Activated naive CD8-positive, alpha-beta T cell treated with anti-CD3 and anti-CD28 coated beads, Interleukin-2, amount 10 ng/mL, durations not matched to agents 7 days and 5 days (primary cell): ENCODE measurements at regions not wholly inside any gene's neighbourhood (a gene's known extent, or its start where the extent isn't known, plus 50 kb on each side); places are given as distances from the start of the nearest gene placed in this dataset.

ENCODE experiments used
- ATAC-seq: fragments of 150-1000 bp; cut with Tn5 transposase; one replicate; pipeline ENCODE4 v1.10.0; 2021; ENCODE audit warnings: low read depth, moderate library complexity
- POLR2A ChIA-PET: fragments of 350-600 bp; sonication (Branson Sonifier 250); formaldehyde crosslinking; loops from one replicate; lab custom pipeline; 2021; ENCODE audit warnings: antibody characterized with exemption; lab: Charles Lee
- DNase-seq: peaks from one replicate; pipeline ENCODE4 v3.0.0; 2021
- H3K27ac Mint-ChIP-seq: one replicate; pipeline ENCODE4 v1.8.0; 2022; ENCODE audit warnings: mild to moderate bottlenecking, mixed read lengths
- H3K27me3 Mint-ChIP-seq: one replicate; pipeline ENCODE4 v1.8.0; 2022; ENCODE audit warnings: mild to moderate bottlenecking, moderate library complexity, mixed read lengths
- H3K36me3 Mint-ChIP-seq: one replicate; pipeline ENCODE4 v1.8.0; 2021; ENCODE audit warnings: mild to moderate bottlenecking, mixed read lengths
- H3K4me1 Mint-ChIP-seq: one replicate; pipeline ENCODE4 v1.8.0; 2021; ENCODE audit warnings: mixed read lengths
- H3K4me3 Mint-ChIP-seq: one replicate; pipeline ENCODE4 v1.8.0; 2022; ENCODE audit warnings: mild to moderate bottlenecking, moderate library complexity, mixed read lengths
- H3K9me3 Mint-ChIP-seq: one replicate; pipeline ENCODE4 v1.8.0; 2021; ENCODE audit warnings: mixed read lengths

GRCh38 chr13:72536714-72537394 lies 190.6 kb downstream of the MZT1 start:
- H3K27ac Mint-ChIP-seq, result no peak overlapping the region
- H3K36me3 Mint-ChIP-seq, result no peaks in the 10 kb centered on the region
- H3K4me3 Mint-ChIP-seq, result no peak overlapping the region
- ATAC-seq, result no peak
- POLR2A ChIA-PET, result no interaction called here
- no peak for DNase-seq
- H3K27me3 Mint-ChIP-seq, result no peaks in the 10 kb centered on the region
- no peaks in the 10 kb centered on the region for H3K9me3 Mint-ChIP-seq
- no peaks in the 10 kb centered on the region for H3K4me1 Mint-ChIP-seq

DNA sequence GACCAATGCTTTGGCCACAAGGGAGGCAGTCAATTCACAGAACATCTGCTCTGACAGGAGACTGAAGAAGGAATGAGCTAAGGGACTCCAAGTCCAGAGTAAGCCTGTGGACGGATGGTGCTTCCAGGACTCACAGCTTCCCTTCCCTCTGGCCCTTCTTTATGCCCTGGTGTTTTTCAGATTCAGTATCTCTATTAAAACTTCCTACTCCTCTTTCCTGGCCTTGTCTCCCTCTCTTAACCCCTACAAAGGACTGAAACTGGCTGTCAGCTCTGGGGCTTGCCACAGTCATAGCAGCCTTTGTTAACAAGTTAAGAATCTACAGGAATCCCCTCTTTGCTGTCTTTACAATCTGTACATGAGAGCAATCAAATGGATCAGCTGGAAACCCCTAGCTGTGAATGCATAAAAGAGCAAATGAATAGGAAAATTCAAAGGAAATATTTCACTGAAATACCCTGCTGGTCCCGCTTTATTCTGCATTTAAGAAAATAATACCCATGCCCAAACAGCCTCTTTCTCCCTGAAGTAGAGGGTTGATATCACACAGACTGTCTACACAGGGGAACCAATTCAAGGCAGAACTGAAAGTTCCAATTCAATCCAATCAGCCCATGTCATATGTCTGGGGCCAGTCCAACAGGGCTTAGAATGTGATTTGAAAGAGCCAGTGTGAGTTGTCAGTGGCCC lies 192.3 kb downstream of the MZT1 start:
- DNase-seq (no peak), ATAC-seq (no peak)
- Mint-ChIP-seq H3K4me3 (no peak overlapping the region), H3K9me3 (no peaks in the 10 kb centered on the region), H3K27ac (no peak overlapping the region), H3K36me3 (no peaks in the 10 kb centered on the region), H3K4me1 (no peaks in the 10 kb centered on the region), H3K27me3 (no peaks in the 10 kb centered on the region)
- POLR2A ChIA-PET, result no interaction called here

DNA sequence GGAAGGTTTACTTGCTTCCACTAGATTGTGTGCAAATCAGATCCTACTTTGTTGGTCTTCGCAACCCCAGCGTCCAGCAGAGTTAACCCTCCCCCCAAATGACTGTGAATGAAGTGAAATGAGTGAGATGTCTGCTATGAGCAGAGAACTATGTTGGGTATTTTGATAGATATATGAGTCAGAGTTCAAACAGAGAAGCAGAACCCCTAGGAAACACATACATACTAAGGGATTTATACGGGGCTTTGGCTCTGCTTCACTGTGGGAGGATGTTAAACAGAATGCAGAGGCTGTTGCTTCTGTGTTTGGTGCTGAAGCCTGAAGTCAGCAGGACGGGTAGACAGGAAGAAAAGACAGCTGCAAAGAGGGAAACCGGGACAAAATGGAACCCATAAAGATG lies 197.0 kb downstream of the MZT1 start:
- no peak for ATAC-seq
- no peak overlapping the region for H3K27ac Mint-ChIP-seq
- POLR2A ChIA-PET, result no interaction called here

DNA sequence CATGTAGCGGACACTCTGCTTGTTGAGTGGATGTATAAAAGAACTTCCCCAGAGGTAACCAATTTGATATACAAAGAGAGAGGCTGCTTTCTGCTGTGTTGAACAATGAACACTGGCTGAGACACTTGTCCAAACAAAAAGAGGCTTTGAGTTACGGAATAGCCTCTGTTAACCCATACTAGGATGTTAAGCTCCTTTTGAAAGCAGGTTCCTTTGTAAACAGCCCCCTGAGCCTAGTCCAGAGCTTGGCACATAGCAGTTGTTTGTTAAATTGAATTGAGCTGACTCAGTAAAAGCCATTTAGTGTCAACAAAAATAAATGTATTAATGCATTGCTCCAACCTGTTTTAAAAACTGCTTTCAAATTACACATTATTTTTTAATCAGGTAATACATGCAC lies 200.1 kb downstream of the MZT1 start:
- ATAC-seq, result no peak
- no peak overlapping the region for H3K4me3 Mint-ChIP-seq
- H3K4me1 Mint-ChIP-seq, result no peaks in the 10 kb centered on the region
- no peak for DNase-seq
- H3K27me3 Mint-ChIP-seq, result no peaks in the 10 kb centered on the region
- POLR2A ChIA-PET, result no interaction called here
- H3K9me3 Mint-ChIP-seq, result no peaks in the 10 kb centered on the region
- no peak overlapping the region for H3K27ac Mint-ChIP-seq
- H3K36me3 Mint-ChIP-seq, result no peaks in the 10 kb centered on the region

More for the DNA sequence above, 197.0 kb downstream of the MZT1 start:
- no peaks in the 10 kb centered on the region for H3K36me3 Mint-ChIP-seq
- DNase-seq, result no peak
- no peaks in the 10 kb centered on the region for H3K27me3 Mint-ChIP-seq
- H3K4me3 Mint-ChIP-seq, result no peak overlapping the region
- H3K4me1 Mint-ChIP-seq, result no peaks in the 10 kb centered on the region
- H3K9me3 Mint-ChIP-seq, result no peaks in the 10 kb centered on the region

- H3K9me3 Mint-ChIP-seq, result no peaks in the 10 kb centered on the region
- POLR2A ChIA-PET, result no interaction called here
- no peak overlapping the region for H3K27ac Mint-ChIP-seq
- ATAC-seq, result no peak
- no peak for DNase-seq
- no peak overlapping the region for H3K4me3 Mint-ChIP-seq
- H3K27me3 Mint-ChIP-seq, result no peaks in the 10 kb centered on the region
- H3K4me1 Mint-ChIP-seq, result no peaks in the 10 kb centered on the region
- H3K36me3 Mint-ChIP-seq, result no peaks in the 10 kb centered on the region
Measured at GRCh38 chr13:72523593-72523992, 203.8 kb downstream of the MZT1 start.

GRCh38 chr13:72523049-72523448 lies 204.4 kb downstream of the MZT1 start:
- no peak overlapping the region for H3K4me3 Mint-ChIP-seq
- no peak for DNase-seq
- H3K4me1 Mint-ChIP-seq, result no peaks in the 10 kb centered on the region
- H3K27me3 Mint-ChIP-seq, result no peaks in the 10 kb centered on the region
- POLR2A ChIA-PET, result no interaction called here
- no peak overlapping the region for H3K27ac Mint-ChIP-seq
- no peaks in the 10 kb centered on the region for H3K36me3 Mint-ChIP-seq
- ATAC-seq, result no peak
- no peaks in the 10 kb centered on the region for H3K9me3 Mint-ChIP-seq

GRCh38 chr13:72521940-72522661 lies 205.3 kb downstream of the MZT1 start:
- Mint-ChIP-seq H3K36me3 (no peaks in the 10 kb centered on the region), H3K27me3 (no peaks in the 10 kb centered on the region), H3K27ac (no peak overlapping the region), H3K9me3 (no peaks in the 10 kb centered on the region), H3K4me1 (no peaks in the 10 kb centered on the region), H3K4me3 (no peak overlapping the region)
- no peak for DNase-seq
- POLR2A ChIA-PET, result no interaction called here
- no peak for ATAC-seq

DNA sequence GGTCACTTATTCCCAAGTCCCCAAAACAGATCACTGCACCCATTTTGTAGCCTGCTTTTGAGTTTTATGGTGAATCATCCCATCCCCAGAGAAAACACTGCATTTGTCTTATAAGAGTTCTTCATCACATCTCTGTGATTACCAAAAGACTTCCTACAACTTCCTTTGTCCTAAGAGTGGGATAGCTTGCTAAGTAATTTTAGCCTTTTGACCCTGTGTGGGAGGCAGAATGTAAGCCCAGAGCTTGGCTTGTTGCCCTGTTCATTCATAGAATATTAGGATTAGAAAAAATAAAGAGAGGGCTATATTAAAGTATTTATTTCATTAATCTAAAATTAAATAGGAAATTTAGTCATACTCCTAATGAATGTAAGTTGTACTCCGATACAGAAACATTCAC lies 213.3 kb downstream of the MZT1 start:
- Mint-ChIP-seq H3K4me3 (no peak overlapping the region), H3K27me3 (no peaks in the 10 kb centered on the region)
- no peak for ATAC-seq

GRCh38 chr13:72508392-72508791 lies 219.0 kb downstream of the MZT1 start:
- POLR2A ChIA-PET, result no interaction called here
- no peaks in the 10 kb centered on the region for H3K9me3 Mint-ChIP-seq
- no peaks in the 10 kb centered on the region for H3K36me3 Mint-ChIP-seq
- ATAC-seq, result no peak
- no peak overlapping the region for H3K27ac Mint-ChIP-seq
- H3K27me3 Mint-ChIP-seq, result no peaks in the 10 kb centered on the region
- no peaks in the 10 kb centered on the region for H3K4me1 Mint-ChIP-seq
- H3K4me3 Mint-ChIP-seq, result no peak overlapping the region
- DNase-seq, result no peak

More for the DNA sequence above, 213.3 kb downstream of the MZT1 start:
- no peak for DNase-seq
- Mint-ChIP-seq H3K36me3 (no peaks in the 10 kb centered on the region), H3K4me1 (no peaks in the 10 kb centered on the region), H3K9me3 (no peaks in the 10 kb centered on the region), H3K27ac (no peak overlapping the region)
- POLR2A ChIA-PET, result no interaction called here

DNA sequence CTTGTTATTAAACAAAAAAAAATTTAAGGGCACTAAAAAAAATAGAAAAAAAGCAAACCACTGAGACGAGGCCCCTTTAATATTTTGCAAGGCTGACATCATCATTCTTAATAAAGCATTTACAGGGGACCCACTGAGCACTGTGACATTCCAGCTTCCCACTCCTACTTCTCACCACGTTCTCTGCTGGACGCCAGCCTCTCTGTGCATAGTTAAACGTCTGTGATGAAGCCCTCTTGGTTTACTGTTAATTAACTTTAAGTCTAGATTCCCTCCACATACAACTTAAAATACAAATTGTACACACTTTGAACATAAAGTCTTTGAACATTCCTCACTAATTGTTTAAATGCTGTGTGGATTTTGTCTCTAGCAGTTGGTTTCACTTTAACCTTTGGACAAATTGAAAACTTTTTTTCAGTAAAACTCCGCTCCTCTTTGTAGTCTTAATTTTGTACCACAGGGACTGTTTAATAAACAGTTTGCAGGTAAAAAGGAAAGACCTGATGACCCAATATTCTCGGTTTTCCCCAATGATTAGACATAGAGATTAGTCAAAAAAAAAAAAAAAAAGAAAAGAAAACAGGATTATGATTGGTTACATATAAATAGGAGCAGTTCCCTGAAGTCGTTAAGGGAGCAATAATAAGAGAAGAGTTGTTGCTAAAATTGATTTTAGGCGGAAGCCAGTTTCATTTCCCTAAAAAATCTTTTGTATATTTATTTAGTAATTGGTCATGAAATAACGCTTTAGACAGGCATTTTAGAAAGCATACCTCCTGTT lies 219.8 kb downstream of the MZT1 start:
- H3K4me3 Mint-ChIP-seq, result no peak overlapping the region
- no peaks in the 10 kb centered on the region for H3K36me3 Mint-ChIP-seq
- no peaks in the 10 kb centered on the region for H3K9me3 Mint-ChIP-seq
- no peaks in the 10 kb centered on the region for H3K4me1 Mint-ChIP-seq
- no peaks in the 10 kb centered on the region for H3K27me3 Mint-ChIP-seq
- DNase-seq (no peak), ATAC-seq (no peak)
- no peak overlapping the region for H3K27ac Mint-ChIP-seq
- POLR2A ChIA-PET, result no interaction called here

GRCh38 chr13:72506706-72507105 lies 220.7 kb downstream of the MZT1 start:
- Mint-ChIP-seq H3K36me3 (no peaks in the 10 kb centered on the region), H3K9me3 (no peaks in the 10 kb centered on the region), H3K4me1 (no peaks in the 10 kb centered on the region), H3K27ac (no peak overlapping the region), H3K27me3 (no peaks in the 10 kb centered on the region), H3K4me3 (no peak overlapping the region)
- DNase-seq, result no peak
- no peak for ATAC-seq
- POLR2A ChIA-PET, result no interaction called here

DNA sequence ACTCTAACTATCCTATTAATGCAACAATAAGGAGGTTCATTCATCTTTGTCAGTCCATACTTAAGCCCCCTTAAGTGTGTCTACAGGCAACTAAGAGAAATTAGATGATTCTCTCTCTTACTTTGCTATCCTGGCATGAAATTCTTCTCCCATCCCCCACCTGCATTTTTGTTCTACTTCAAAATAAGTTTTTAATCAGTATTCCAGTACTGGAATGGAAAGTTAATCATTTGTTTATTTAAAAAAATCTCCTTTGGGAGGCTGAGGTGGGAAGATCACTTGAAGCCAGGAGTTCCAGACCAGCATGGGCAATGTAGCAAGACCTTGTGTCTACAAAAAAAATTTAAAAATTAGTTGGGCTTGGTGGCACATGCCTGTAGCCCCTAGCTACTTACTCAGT lies 222.1 kb downstream of the MZT1 start:
- Mint-ChIP-seq H3K4me3 (no peak overlapping the region), H3K4me1 (no peaks in the 10 kb centered on the region), H3K9me3 (no peaks in the 10 kb centered on the region), H3K27ac (no peak overlapping the region), H3K36me3 (no peaks in the 10 kb centered on the region), H3K27me3 (no peaks in the 10 kb centered on the region)
- ATAC-seq (no peak), DNase-seq (no peak)
- POLR2A ChIA-PET, result no interaction called here

- DNase-seq (no peak), ATAC-seq (no peak)
- H3K27me3 Mint-ChIP-seq, result no peaks in the 10 kb centered on the region
- no peak overlapping the region for H3K4me3 Mint-ChIP-seq
- H3K36me3 Mint-ChIP-seq, result no peaks in the 10 kb centered on the region
- H3K27ac Mint-ChIP-seq, result no peak overlapping the region
- H3K9me3 Mint-ChIP-seq, result no peaks in the 10 kb centered on the region
- POLR2A ChIA-PET, result no interaction called here
- no peaks in the 10 kb centered on the region for H3K4me1 Mint-ChIP-seq
Measured at GRCh38 chr13:72504131-72504841, 223.1 kb downstream of the MZT1 start.
